K562 (cell line): ENCODE measurements at regions not wholly inside any gene's neighbourhood (a gene's known extent, or its start where the extent isn't known, plus 50 kb on each side); places are given as distances from the start of the nearest gene placed in this dataset.

Experiments
- ADNP ChIP-seq: fragments of 200-800 bp; sonication (Bioruptor generic); IDR thresholded peaks from 2 replicates; pipeline ENCODE4 v1.6.1; 2016; ENCODE audit warnings: missing genetic modification characterization, missing compliant biosample characterization
- CTBP1 ChIP-seq: fragments of 450-650 bp; IDR thresholded peaks from 2 replicates; pipeline ENCODE4 v1.6.1; 2016; ENCODE audit warnings: borderline replicate concordance
- HEY1 ChIP-seq: fragments of 250-450 bp; sonication (Bioruptor Pico); IDR thresholded peaks from 2 replicates; pipeline ENCODE4 v1.5.0; 2020; ENCODE audit warnings: mild to moderate bottlenecking, moderate library complexity, borderline replicate concordance
- NFIX ChIP-seq: fragments of 250-450 bp; sonication (Bioruptor Pico); IDR thresholded peaks from 2 replicates; pipeline ENCODE4 v1.4.0; 2020; ENCODE audit warnings: low read depth, mild to moderate bottlenecking, moderate library complexity
- RBM14 ChIP-seq: fragments of 200-400 bp; formaldehyde crosslinking; IDR thresholded peaks from 2 replicates; pipeline ENCODE4 v1.6.1; 2018; ENCODE audit warnings: low read depth, mild to moderate bottlenecking, low read length, moderate library complexity, borderline replicate concordance; ENCODE audit not compliant: insufficient read depth
- TEAD1 ChIP-seq, 2 experiments: fragments of 450-650 bp in 1 of 2; sonication (generic) in 1 of 2; formaldehyde crosslinking; IDR thresholded peaks; 2 replicates each; pipeline versions ENCODE4 v1.4.0 to v1.8.0; 2020 to 2022; ENCODE audit warnings: mild to moderate bottlenecking in 2 of 2, missing genetic modification reagents in 1 of 2
- TOE1 ChIP-seq, 2 experiments: fragments of 450-650 bp in 1 of 2; sonication (generic) in 1 of 2; formaldehyde crosslinking in 1 of 2; IDR thresholded peaks; 2 replicates each; pipeline versions ENCODE4 v1.7.1 to v1.8.0; 2016 to 2022; ENCODE audit warnings: borderline replicate concordance in 2 of 2, mild to moderate bottlenecking in 2 of 2, antibody characterized with exemption in 1 of 2, inconsistent platforms in 1 of 2, low read depth in 1 of 2, missing genetic modification reagents in 1 of 2, moderate library complexity in 1 of 2
- TF ChIP-seq, protein P1 (sequence below): fragments of 450-650 bp; IDR thresholded peaks from 2 replicates; pipeline ENCODE4 v1.6.1; 2016; ENCODE audit warnings: low read depth
- TF ChIP-seq, protein P2 (sequence below), 2 experiments: fragments of 450-650 bp; IDR thresholded peaks; 2 replicates each; pipeline ENCODE4 v1.6.1; 2016; ENCODE audit warnings: mild to moderate bottlenecking in 2 of 2, borderline replicate concordance in 1 of 2, low read depth in 1 of 2, moderate library complexity in 1 of 2

DNA sequence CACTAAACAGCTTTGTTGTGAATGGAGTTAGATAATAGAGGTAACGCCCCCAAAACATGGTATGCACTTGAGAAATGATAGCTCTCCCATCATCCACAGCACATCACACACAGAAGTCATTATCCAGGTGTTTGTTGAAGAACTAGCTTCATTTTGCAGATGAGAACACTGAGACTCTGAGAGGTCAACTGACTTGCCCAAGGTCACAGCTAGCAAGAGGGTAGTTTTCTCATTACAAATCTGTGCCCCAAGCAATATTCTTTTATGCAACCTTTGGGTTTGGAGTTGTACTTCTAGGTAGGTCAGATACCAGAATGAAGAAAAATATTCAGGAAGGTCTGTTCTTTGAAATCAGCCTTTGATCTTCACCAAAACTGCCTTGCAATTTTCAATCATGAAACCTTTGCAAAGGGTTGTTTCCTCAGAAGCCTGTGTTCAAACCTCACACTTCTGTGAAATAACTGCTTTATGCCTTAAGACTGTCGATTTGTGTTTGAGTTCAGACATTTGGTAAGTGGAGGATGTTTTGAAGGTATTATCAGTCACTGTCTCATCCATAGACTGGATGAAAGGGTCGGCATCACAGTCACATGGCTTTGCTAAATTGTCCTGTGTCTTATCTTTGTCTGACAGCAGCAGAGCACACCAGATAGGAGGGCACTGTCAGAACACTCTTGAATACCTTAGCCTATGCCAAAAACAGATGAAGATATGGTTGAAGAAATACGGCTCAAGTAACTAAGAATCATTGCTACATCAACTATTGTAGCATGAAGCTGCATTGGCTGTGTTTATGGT, 233.2 kb upstream of the BTG1 start (continued):
- TF ChIP-seq, protein P1, sequence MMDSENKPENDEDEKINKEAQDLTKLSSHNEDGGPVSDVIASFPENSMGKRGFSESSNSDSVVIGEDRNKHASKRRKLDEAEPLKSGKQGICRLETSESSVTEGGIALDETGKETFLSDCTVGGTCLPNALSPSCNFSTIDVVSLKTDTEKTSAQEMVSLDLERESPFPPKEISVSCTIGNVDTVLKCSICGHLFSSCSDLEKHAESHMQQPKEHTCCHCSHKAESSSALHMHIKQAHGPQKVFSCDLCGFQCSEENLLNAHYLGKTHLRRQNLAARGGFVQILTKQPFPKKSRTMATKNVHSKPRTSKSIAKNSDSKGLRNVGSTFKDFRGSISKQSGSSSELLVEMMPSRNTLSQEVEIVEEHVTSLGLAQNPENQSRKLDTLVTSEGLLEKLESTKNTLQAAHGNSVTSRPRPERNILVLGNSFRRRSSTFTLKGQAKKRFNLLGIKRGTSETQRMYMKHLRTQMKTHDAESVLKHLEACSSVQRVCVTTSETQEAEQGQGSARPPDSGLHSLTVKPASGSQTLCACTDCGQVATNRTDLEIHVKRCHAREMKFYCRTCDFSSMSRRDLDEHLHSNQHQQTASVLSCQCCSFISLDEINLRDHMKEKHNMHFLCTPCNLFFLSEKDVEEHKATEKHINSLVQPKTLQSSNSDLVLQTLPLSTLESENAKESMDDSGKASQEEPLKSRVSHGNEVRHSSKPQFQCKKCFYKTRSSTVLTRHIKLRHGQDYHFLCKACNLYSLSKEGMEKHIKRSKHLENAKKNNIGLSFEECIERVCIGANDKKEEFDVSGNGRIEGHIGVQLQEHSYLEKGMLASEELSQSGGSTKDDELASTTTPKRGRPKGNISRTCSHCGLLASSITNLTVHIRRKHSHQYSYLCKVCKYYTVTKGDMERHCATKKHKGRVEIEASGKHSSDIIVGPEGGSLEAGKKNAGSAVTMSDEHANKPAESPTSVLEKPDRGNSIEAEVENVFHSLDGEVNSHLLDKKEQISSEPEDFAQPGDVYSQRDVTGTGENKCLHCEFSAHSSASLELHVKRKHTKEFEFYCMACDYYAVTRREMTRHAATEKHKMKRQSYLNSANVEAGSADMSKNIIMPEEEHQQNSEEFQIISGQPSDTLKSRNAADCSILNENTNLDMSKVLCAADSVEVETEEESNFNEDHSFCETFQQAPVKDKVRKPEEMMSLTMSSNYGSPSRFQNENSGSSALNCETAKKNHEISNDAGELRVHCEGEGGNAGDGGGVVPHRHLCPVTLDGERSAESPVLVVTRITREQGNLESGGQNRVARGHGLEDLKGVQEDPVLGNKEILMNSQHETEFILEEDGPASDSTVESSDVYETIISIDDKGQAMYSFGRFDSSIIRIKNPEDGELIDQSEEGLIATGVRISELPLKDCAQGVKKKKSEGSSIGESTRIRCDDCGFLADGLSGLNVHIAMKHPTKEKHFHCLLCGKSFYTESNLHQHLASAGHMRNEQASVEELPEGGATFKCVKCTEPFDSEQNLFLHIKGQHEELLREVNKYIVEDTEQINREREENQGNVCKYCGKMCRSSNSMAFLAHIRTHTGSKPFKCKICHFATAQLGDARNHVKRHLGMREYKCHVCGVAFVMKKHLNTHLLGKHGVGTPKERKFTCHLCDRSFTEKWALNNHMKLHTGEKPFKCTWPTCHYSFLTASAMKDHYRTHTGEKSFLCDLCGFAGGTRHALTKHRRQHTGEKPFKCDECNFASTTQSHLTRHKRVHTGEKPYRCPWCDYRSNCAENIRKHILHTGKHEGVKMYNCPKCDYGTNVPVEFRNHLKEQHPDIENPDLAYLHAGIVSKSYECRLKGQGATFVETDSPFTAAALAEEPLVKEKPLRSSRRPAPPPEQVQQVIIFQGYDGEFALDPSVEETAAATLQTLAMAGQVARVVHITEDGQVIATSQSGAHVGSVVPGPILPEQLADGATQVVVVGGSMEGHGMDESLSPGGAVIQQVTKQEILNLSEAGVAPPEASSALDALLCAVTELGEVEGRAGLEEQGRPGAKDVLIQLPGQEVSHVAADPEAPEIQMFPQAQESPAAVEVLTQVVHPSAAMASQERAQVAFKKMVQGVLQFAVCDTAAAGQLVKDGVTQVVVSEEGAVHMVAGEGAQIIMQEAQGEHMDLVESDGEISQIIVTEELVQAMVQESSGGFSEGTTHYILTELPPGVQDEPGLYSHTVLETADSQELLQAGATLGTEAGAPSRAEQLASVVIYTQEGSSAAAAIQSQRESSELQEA: no peak
- TF ChIP-seq NFIX (no peak), HEY1 (CRISPR knock-in tag) (no peak), RBM14 (no peak), CTBP1 (peak; percentile 98), ADNP (tag) (peak; percentile 85), TOE1 (IDR thresholded peaks at IDR 0.05; ENCODE audit: borderline replicate concordance) (peak; percentile 83), TOE1 (CRISPR knock-in tag; IDR thresholded peaks at IDR 0.05; ENCODE audit: borderline replicate concordance, low read depth) (no peak), TEAD1 (CRISPR knock-in tag; IDR thresholded peaks at IDR 0.05) (peak in 1 of 2 experiments; percentile 81; a peak in 1 of 4 replicates)
- TF ChIP-seq, protein P2, sequence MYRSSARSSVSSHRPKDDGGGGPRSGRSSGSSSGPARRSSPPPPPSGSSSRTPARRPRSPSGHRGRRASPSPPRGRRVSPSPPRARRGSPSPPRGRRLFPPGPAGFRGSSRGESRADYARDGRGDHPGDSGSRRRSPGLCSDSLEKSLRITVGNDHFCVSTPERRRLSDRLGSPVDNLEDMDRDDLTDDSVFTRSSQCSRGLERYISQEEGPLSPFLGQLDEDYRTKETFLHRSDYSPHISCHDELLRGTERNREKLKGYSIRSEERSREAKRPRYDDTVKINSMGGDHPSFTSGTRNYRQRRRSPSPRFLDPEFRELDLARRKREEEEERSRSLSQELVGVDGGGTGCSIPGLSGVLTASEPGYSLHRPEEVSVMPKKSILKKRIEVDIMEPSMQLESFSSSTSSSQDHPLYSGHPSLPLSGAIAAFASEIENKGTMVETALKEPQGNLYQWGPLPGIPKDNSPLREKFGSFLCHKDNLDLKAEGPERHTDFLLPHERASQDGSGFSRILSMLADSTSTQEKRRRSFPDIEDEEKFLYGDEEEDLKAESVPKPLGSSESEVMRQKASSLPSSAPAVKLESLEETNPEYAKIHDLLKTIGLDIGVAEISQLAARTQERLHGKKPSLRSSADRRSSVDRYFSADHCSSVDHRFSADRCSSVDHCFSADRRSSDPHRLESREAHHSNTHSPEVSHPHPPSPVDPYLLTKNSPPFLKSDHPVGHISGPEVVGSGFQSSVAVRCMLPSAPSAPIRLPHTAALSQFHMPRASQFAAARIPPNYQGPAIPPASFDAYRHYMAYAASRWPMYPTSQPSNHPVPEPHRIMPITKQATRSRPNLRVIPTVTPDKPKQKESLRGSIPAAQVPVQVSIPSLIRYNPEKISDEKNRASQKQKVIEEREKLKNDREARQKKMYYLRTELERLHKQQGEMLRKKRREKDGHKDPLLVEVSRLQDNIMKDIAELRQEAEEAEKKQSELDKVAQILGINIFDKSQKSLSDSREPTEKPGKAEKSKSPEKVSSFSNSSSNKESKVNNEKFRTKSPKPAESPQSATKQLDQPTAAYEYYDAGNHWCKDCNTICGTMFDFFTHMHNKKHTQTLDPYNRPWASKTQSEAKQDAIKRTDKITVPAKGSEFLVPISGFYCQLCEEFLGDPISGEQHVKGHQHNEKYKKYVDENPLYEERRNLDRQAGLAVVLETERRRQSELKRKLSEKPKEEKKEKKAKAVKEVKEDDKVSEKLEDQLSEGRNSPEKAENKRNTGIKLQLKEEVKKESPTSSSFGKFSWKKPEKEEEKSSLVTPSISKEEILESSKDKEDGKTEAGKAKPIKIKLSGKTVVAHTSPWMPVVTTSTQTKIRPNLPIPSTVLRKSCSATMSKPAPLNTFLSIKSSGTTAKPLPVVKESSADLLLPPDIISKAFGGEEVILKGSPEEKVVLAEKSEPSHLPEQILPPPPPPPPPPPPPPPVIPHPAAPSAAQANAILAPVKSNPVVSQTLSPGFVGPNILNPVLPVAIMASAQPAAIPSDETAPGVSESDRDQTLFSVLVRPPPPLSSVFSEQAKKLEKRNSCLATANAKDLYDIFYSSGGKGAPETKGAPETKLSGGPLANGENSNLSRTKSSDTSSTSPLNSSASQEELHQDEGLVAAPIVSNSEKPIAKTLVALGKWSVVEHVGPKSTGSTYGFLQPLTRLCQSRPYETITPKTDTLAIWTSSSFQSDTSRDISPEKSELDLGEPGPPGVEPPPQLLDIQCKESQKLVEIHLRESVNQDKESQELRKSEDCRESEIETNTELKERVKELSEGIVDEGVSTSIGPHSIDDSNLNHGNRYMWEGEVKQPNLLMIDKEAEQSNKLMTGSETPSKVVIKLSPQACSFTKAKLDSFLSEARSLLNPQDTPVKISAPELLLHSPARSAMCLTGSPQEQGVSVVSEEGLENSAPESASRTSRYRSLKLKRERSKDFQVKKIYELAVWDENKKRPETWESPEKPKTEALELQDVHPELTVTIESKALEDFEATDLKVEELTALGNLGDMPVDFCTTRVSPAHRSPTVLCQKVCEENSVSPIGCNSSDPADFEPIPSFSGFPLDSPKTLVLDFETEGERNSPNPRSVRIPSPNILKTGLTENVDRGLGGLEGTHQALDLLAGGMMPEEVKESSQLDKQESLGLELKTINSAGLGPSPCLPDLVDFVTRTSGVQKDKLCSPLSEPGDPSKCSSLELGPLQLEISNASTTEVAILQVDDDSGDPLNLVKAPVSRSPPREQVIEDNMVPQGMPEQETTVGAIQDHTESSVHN (IDR thresholded peaks at IDR 0.05; ENCODE audit: borderline replicate concordance in 1 of 2, low read depth in 1 of 2): no peak
